HG03378 (cell line): ENCODE measurements at regions not wholly inside any gene's neighbourhood (a gene's known extent, or its start where the extent isn't known, plus 50 kb on each side); places are given as distances from the start of the nearest gene placed in this dataset.
A peak's percentile ranks its signal among the peaks of the same experiment; 100 is the strongest.
"Not testable (repeated sequence)": the region's sequence is repeated elsewhere in the genome, so short reads cannot be mapped to it uniquely, and the experiment has no call there.

ENCODE experiments used
- ATAC-seq: cut with Tn5 transposase; IDR thresholded peaks from one replicate; pipeline ENCODE4 v1.9.1; 2021; ENCODE audit warnings: mild to moderate bottlenecking, moderate library complexity; ENCODE audit not compliant: unreplicated experiment

DNA sequence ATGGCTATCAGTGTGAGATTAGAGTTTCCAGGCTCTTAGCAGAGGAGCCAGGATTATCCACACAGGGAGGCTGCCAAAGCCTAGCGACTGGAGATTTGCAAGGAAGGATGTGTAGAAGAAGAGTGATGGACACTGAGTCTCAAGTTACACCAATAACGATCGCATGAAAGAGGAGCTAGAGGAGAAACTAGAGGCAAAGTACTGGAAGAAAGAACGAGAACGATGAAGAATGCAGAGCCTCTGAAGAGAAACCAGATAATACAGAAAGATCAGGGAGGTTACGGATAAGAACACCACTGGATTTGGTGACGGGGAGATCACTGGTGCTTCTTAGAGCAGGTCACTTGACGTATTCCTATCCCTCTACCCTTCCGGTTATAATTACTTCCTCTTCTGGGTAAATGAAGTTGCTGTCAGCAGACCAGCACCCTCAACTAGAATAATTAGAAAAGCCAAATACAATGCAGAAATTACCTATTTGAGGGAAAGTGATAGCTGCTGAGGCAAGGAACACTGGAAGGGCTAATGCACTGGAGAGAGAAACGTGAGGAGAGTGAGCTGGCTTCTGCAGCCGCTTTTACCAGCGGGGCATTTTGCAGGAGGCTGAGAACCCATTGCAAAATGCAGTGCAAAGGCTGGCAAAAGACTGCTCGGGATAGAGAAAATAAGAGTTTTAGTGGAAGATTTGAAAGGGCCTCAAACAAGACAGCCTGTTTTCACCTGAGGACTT is 93.1 kb upstream of the HIF1A start:
- no peak for ATAC-seq

DNA sequence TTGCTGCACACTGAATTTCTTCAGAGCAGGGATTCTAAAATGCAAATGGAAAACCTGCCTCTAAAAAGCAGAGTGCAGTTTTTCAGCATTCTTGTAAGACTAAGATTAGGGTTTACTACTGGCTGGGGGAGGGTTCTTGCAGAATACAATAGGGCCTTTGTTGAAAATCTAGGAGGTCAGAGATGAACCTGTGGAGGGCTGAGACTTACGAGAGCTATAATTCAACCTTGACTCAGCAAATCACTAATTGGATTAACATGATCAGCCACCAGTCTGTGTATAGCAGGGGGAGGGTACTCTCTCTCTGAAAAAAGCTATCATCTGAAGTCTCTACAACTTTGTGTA is 92.6 kb upstream of the HIF1A start:
- no peak for ATAC-seq

DNA sequence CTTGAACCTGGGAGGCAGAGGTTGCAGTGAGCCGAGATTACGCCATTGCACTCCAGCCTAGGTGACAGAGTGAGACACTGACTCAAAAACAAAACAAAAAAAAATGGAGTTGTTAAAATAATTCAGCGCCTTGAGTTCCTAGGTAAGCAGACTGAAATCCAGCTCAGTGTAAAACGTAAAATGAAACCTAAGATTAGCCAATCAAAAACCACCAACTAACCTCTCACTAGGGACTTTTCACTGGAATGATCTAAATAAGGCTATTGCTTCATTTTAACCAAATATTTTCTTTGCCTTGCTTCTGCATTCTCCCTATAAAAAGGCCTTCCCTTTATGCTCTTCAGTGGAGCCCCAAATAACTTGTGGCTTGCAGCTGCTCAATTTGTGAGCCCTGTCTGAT is 91.6 kb upstream of the HIF1A start:
- ATAC-seq, result no peak

DNA sequence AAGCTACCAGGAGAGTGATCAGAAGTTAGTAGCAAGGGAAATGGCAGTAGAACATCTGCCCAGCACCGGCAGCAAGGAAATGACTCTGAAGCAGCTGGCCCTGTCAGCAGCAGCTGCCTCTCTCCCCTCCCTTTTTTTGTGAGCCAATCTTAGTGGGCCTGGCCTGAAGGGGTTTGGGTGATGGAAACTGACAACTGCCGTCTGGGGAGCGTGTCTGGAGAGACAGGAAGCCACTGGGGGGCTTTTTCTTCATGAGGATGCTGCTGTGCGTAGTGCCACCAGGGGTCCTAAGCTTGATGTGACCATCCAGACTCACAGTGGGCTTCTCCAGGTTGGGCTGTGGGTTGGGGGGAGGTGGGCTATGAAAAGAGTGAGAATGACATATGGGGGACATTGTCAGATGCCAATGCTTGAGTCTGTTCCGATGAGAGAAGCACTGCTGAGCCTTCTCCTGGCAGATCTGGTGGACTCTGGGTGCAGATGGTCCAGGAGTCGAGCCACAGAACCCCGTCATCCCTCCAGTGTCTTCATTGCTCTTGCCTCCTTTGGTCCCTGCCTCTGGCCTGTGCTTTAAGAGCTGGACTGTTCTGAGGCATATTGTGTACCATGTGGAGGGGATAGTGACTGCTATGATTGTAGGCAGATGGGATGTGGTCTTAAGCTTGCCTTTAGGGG is 87.6 kb upstream of the HIF1A start:
- no peak for ATAC-seq

DNA sequence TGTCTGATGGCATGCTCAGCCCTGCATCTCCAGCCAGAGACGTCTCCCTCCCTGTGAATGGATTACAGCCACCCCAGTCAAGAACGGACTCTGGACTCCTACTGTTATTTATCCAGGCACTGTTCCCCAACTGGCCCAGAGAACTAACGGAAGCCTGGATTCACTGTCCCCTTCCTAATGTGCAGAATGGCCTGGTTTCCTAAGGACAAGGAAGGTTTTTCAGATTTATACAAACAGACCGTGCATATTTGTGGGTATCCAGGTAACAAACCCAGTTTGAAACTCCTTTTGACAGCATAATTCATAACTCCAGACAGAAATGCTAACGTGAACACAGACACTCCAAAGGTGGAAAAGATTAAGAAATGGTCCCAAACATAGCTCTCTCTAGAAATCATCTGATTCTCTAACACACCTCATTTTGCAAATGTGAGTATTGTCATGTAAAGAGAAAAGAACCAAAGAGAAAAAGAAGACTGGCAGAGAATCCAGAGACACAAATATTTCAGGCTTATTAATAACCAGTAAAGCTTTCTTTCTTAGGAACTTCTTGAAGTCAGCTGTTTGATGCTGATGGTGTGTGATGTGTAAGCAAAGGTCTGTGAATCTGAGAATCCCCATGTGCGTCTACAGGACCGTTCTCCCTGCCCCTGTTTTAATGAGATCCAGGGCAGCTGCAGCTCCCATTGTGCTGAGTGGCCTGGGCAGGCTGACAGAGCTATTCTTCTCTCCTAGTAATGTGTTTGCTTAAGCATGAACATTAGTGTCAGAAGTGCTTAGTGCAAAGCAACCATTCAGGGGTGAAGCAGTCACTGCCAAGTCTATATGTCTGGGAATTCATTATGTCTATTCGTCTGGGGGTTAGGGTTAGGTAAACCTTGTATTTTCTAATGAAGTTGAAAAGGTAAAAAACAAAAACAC is 86.8 kb upstream of the HIF1A start:
- no peak for ATAC-seq

DNA sequence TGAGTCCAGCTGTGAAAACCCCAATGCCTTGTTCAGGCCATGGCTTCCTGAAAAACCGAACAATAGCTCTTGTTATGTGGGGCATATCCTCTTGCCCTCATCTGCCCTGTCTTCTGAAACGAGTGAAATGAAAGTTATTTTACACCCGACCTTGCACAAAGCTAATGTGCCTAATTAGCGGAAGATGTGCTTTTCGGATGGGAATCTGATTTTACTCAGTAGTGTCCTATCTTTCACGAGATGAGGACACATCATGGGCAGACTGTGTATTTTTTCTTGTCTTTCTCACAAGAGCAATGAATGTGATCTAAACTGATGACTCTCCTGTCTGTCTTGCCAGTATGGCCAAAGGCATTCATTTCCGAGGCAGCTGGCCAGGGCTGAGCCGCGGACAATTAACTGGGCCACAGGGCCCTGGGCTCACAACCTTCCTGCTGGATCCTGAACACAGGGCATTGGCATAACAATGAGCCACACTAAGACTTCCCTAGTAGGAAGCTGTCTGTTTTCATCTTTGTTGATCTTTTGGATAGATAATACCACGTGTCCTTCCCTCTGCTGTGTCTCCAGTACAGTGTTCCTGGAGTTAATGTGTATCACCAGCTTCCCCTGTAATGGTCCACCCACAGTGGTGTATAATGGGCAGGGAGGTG is 86.0 kb upstream of the HIF1A start:
- ATAC-seq, result no peak

DNA sequence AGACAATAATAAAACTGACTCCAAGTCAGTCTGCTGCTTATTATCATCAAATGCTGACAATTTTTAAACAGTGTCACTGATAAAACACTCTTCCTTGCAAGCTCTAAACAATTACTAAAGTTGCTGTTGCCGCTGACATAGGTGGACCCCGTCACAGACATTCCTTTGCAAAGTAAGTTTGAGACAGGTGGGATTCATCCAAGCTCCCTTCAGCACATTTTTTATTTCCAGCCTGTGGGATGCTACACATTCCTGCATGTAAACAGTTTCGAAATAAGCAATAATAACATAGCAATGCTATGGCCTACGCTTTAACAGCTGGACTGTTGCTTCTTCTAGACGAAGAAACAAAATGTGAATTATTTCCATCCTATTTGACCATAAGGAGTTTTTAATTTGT is 85.4 kb upstream of the HIF1A start:
- ATAC-seq, result no peak

DNA sequence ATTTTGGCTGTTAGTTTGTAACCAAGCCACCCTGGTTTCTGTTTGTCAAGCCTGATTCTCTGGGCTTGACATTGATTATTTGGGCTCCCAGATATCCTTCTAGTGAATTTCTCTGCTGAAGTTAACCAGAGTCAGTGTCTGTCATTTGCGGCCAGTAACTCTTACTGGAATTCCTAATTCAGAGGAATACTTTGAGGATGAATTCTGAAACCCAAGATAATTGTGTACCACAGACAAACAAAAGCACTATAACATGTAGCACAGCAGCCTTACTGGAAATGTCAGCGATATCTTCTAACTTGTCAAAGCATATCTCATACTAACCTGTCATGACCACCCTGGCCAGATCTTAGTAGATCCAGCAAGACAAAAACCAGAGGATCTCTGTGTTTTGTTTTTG is 84.4 kb upstream of the HIF1A start:
- ATAC-seq, result no peak

DNA sequence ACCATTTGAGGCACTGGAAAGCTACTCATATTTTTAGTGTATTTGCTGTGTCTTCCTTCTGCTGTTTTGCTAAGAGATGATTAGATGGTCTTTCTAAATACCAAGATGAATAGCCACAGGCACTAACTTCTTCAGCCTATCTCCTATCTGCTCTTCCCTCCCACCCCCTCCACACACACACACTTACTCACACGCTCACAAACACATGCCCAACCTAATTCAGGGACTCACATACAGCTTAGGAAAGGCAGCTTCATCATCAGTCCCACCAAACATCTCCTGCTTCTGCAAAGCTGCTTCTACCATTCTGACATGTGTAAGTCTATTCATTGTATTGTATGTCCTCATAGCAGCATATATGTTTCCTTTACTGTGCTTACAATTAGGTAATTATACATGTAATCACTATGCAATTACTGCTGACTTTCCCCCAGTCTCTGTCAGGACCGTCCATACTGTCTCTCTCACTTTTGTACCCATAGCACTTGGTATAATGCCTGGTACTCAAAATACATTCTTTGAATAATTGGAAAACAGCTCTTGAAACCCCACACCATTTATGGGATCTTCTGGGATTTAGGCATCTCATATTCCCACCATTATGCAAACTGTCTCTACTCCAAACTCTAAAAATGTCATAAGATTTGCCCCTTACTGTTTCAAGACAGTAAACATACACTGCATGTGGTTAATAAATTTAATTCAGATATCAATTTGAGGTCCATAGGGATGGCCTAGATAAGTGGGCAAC is 83.3 kb upstream of the HIF1A start:
- no peak for ATAC-seq

DNA sequence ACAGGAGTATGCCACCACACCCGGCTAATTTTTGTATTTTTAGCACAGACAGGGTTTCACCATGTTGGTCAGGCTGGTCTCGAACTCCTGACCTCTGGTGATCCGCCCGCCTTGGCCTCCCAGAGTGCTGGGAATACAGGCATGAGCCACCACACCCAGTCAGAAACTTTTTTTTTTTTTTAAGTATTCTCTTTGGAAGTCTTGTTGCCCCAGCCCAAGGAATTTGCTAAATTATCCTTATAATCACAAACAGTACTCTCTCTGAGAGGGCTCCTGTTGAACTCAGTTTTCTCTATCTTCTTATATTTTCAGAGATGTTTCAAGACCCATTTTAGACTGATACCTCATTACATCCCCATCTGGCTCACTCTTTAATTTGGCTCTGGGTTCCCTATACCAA is 82.3 kb upstream of the HIF1A start:
- not testable (repeated sequence) for ATAC-seq

DNA sequence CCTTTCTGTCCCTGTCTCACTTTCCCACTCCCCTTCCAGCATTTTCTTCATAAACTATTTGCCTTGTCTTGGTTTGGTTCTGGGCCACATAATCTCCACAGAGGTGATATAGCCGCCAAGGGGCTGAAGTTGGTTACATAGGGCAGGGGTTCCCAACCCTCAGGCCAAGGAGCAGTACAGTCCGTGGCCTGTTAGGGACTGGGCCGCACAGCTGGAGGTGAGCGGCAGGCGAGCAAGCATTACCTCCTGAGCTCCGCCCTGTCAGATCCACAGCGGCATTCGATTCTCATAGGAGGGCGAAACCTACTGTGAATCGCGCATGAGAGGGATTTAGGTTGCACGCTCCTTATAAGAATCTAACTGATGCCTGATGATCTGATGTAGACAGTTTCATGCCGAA is 80.6 kb upstream of the HIF1A start:
- no peak for ATAC-seq

DNA sequence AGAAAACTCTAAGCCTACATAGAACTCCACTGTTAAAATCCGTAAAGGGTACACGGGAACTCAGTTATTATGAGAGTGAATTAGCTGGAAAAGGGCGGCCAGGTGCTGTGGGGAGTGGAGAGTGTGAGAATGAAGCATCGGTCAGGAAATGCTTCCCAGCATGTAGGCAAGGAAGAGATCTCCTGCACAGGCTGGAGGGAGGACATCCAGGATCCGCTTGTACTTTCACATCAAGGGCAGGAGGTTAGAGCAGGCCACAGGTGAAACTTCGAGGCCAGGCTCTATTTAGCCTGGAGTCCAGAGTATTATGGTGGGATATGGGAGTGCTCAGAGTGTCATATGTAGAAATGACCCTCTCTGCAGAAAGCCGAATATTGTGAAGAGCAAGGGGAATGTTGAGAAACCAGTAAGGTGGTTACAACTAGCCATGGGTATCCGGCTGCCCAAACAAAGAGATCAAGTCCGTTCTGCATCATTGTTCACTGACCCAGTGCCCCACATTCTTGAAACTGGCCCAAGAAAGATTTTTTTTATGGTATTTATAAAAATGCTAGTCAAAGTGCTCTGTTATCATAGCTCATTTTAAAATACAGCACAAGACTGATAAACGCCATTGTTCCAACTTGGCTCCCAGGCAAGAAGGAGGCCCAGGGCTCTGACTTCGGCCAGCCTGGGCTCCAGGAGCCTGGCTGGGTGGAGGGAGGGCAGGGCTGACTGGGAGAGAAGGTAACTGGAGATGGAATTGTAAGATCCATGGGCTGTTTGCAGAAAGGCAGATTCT is 79.4 kb upstream of the HIF1A start:
- ATAC-seq, result no peak

DNA sequence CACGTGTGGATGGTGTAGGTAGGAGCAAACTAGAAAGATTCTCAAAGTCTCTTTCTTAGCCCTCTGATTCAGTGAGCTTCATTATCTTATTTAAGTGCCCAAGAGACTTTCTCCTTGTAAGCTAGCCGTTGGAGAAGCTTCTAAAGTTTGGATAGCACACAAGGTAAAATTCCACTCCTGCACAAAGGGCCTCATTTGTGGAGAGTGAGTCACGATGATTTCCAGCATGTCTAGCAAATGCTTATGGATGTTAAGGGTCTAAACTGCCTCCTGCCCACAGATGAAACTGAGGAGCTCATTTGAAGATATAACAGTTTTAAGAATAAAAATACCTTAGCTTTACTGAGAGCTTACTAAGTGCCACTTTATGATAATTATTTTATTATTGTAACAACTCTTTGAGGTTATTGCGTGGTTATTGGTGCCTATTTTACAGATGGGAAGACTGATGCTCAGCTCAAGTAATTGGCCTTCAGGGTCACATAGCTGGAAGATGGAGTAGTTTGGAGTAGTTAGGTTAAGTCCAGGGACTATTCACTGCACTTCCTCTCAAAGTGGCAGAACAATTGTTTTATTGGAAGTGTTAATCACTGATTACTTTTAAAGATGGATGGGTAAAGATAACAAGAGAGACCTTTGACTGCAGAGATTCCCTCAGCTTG is 78.7 kb upstream of the HIF1A start:
- no peak for ATAC-seq

DNA sequence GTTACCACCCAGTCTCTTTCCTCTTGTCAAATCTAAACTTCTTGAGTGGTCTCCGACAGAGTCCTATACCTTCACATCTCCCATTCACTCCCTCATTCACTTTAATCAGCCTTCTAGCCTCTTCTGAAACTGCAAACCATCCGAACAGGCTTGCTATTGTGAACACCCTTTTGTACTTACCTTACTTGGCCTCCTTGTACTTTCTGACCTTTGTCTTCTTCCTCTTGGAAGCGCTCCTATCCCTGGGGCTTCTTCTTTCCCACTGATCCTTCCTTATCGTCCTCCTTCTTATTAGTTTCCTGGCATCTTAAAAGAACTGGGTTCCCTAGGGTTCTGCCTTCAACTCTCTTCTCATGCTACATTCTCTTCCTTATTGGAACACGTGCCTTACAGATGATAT is 76.9 kb upstream of the HIF1A start:
- no peak for ATAC-seq

DNA sequence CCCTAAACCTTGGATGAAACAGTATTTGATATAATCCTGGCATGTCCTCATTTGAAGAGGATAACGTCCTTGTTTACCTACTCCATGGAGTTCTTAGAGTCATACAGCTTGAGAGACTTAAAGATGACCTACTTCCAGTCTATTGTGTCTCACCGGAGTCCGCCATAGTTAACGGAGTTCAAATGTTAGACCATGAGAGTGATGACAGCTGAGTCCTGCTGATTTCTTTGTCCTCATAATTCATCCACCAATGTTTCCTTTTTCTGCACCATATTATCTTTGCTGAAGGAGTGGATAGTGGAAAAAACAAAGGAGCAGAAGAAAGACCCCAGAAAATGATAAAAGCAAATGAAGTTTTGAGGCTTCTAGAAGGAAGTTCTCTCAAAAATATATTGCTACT is 75.8 kb upstream of the HIF1A start:
- no peak for ATAC-seq

DNA sequence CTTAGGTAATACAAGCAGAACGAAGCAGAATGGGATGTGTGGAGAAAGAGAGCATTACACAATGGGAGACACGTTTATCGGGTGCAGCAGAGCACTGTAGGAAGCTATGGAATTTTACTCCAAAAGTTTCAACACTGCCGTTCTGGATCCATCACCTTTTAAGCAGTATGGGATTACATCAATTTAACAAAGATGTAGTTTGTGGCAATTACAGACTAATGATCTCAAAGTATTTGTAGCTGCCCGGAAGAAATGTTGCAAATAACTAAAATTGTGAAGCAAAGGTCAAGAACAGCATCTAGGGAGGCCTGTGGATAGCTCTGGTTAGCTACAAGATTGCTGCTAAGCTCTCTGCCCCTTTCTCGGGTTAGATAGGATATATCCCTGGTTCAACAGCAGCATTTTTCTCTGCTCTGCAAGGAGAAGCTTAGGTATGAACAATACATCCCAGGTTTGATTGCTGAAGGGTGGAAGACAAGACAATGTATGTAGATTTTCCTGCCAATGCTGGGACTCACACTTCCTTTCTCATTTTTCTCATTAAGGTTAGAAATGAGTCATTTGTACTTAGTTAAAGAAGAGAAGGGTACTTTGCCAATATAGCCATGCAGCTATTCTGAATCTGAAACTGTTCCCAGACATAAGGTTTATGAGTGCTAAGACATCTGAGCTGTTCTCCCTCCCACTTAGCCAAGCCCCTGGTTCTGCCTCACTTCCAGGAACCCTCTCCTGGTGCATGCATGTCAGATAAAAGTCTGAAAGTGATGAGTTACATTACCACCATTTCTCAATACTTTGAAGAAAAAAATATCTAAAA is 75.0 kb upstream of the HIF1A start:
- ATAC-seq, result peak; percentile 95

DNA sequence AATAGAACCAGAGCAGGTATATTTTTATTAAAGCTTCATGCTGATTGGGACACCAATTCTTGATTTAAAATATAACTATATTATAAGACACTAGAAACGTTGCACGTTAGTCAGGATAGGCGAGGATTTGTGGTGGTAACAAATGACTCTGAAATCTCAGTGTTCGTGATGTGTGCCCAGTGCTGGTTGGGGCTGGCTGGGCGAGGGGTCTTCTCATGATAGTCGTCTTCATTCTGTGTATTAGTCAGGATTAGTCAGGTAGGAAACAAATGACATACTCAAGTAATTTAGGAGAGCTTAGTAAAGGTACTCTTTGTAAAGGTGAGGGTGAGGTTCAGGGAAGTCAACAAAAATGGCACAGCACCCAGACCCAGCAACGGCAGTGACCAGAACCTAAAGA is 73.9 kb upstream of the HIF1A start:
- ATAC-seq, result no peak

DNA sequence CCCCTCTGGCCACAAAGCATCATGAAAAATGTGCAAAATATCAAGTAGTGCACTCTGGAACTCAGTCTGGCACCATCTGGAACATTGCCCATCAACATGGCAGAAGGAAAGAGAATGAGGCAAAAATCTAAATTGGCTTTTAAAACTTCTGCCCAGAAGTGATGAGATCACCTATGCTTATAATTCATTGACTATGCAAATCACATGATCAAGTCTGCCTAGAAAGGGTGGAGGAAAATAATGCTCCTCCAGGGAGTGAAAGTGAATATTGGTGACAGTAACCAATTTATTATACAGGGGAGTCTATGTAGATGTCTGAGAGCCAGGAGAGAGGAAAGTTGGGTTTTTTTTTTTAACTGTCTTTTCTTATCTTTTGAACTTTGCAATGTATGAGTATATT is 73.3 kb upstream of the HIF1A start:
- no peak for ATAC-seq

DNA sequence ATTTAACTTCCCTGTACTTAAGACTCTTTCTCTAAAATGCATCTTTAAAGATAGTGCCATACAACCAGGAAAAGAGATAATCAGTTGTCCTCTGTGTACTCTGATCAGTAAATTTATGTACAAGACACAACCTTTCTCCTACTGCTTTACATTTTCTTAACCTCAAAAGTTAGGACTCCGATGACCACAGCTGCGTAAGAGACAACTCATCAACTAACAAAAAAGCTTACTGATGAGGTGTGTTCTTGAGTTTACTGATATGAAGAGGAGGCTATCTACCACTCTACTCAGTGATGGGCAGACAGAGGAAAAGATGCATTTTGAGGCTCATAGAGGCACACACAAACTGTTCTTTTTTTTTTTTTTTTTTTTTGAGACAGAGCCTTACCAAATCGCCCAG is 71.4 kb upstream of the HIF1A start:
- no peak for ATAC-seq
